Smooth muscle cell (in vitro differentiated cells): ENCODE measurements at regions not wholly inside any gene's neighbourhood (a gene's known extent, or its start where the extent isn't known, plus 50 kb on each side); places are given as distances from the start of the nearest gene placed in this dataset.
"Not testable (repeated sequence)": the region's sequence is repeated elsewhere in the genome, so short reads cannot be mapped to it uniquely, and the experiment has no call there.

ENCODE experiments used
- DNase-seq: peaks from one replicate; lab custom pipeline; 2025; ENCODE audit not compliant: unreplicated experiment; lab: John Stamatoyannopoulos, UW
- H2AFZ ChIP-seq: fragments of 200-600 bp; sonication (generic); 2 replicates; pipeline ENCODE4 v1.6.0; 2016; ENCODE audit warnings: antibody characterized with exemption, low read depth, mild to moderate bottlenecking
- H3F3A ChIP-seq: fragments of 200-600 bp; sonication (generic); 2 replicates; pipeline ENCODE4 v1.6.0; 2017; ENCODE audit warnings: antibody characterized with exemption, low read depth
- H3K27ac ChIP-seq: fragments of 200-600 bp; sonication (generic); 2 replicates; pipeline ENCODE4 v1.5.1; 2016; ENCODE audit warnings: low read depth, mild to moderate bottlenecking
- H3K27me3 ChIP-seq: fragments of 200-600 bp; sonication (generic); 2 replicates; pipeline ENCODE4 v1.6.1; 2016; ENCODE audit warnings: low read depth, mild to moderate bottlenecking
- H3K36me3 ChIP-seq: fragments of 200-600 bp; sonication (generic); 2 replicates; pipeline ENCODE4 v1.5.1; 2016; ENCODE audit warnings: low read depth
- H3K4me1 ChIP-seq: fragments of 200-600 bp; sonication (generic); 2 replicates; pipeline ENCODE4 v1.5.1; 2016; ENCODE audit warnings: low read depth
- H3K4me2 ChIP-seq: fragments of 200-600 bp; sonication (generic); 2 replicates; pipeline ENCODE4 v1.6.0; 2016; ENCODE audit warnings: mild to moderate bottlenecking
- H3K4me3 ChIP-seq: fragments of 200-600 bp; sonication (generic); 2 replicates; pipeline ENCODE4 v1.5.1; 2016; ENCODE audit warnings: mild to moderate bottlenecking
- H3K79me2 ChIP-seq: fragments of 200-600 bp; sonication (generic); 2 replicates; pipeline ENCODE4 v1.6.0; 2016; ENCODE audit warnings: low read depth, mild to moderate bottlenecking
- H3K9ac ChIP-seq: fragments of 200-600 bp; sonication (generic); 2 replicates; pipeline ENCODE4 v1.6.0; 2016; ENCODE audit warnings: low read depth
- H3K9me3 ChIP-seq: fragments of 200-600 bp; sonication (generic); replicated peaks from 2 replicates; pipeline ENCODE4 v1.5.1; 2016; ENCODE audit warnings: low read depth
- H4K20me1 ChIP-seq: fragments of 200-600 bp; sonication (generic); 2 replicates; pipeline ENCODE4 v1.6.0; 2016; ENCODE audit warnings: low read depth
- CTCF ChIP-seq: fragments of 200-600 bp; sonication (generic); IDR thresholded peaks from 2 replicates; pipeline ENCODE4 v1.5.1; 2017; ENCODE audit warnings: borderline replicate concordance, mild to moderate bottlenecking, antibody characterized with exemption; ENCODE audit not compliant: insufficient read depth, poor library complexity, severe bottlenecking
- WGBS: methylation state at CpG from one replicate; pipeline ENCODE4 v1.1.7; 2016; ENCODE audit warnings: low lambda C conversion rate; 5-methylcytosine and 5-hydroxymethylcytosine counted together

DNA sequence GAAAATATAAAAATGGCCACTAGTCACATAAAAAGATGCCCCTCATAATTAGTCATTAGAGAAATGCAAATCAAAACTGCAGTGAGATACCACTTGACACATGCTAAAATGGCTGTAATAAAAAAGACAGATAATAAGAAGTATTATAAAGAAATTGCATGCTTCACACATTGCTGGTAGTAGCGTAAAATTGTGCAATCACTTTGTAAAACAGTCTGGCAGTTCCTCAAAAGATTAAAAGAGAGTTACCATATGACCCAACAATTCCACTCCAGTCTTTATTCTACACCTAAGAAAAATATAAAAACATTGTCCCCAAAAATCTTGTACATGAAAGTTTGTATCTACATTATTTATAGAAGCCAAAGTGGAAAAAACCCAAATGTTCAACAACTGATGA is 170.6 kb upstream of the FIGN start:
- Histone ChIP-seq H3K4me2 (no peak overlapping the region), H3K27ac (no peak overlapping the region), H3K79me2 (no peaks in the 10 kb centered on the region), H3K9ac (no peak overlapping the region), H3K27me3 (no peaks in the 10 kb centered on the region), H3K4me1 (no peaks in the 10 kb centered on the region), H3K36me3 (no peaks in the 10 kb centered on the region), H3K4me3 (no peak overlapping the region), H4K20me1 (no peaks in the 10 kb centered on the region), H3K9me3 (no peaks in the 10 kb centered on the region), H3F3A (no peaks in the 10 kb centered on the region), H2AFZ (no peak overlapping the region)
- DNase-seq = no peak
- WGBS = 77% methylated on average over 1 of the region's 1 CpG
- no peak for TF ChIP-seq CTCF

- H3K9ac ChIP-seq = no peak overlapping the region
- no peak overlapping the region for H3K4me2 ChIP-seq
Measured at GRCh38 chr2:163897799-163898198, 162.0 kb upstream of the FIGN start.

DNA sequence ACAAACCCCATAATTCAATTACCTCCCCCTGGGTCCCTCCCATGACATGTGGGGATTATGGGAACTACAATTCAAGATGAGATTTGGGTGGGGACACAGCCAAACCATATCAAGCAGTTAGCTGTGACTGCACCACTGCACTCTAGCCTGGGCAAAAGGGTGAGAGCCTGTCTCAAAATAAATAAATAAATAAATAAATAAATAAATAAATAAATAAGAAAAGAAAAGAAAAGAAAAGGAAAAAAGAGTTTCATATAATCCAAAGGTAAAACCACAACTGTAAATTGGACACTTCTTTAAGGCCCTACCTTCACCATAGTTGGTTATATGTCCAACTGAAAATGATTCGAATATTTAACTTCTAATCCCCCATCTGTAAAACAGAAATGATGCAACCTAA is 157.6 kb upstream of the FIGN start:
- not testable (repeated sequence) for H2AFZ ChIP-seq, H3K4me1 ChIP-seq, H3K36me3 ChIP-seq, H3K9ac ChIP-seq, H3K27ac ChIP-seq, H3K27me3 ChIP-seq, H3K9me3 ChIP-seq, H3K4me2 ChIP-seq, H3F3A ChIP-seq, H4K20me1 ChIP-seq, DNase-seq, H3K79me2 ChIP-seq, H3K4me3 ChIP-seq
- 0% methylated on average over 1 of the region's 1 CpG for WGBS

More at GRCh38 chr2:163897799-163898198, 162.0 kb upstream of the FIGN start:
- Histone ChIP-seq H3K27ac (no peak overlapping the region), H3K79me2 (no peaks in the 10 kb centered on the region), H3K4me3 (no peak overlapping the region), H3K4me1 (no peaks in the 10 kb centered on the region), H3F3A (no peaks in the 10 kb centered on the region), H2AFZ (no peak overlapping the region), H3K27me3 (no peaks in the 10 kb centered on the region), H3K36me3 (no peaks in the 10 kb centered on the region), H3K9me3 (no peaks in the 10 kb centered on the region), H4K20me1 (no peaks in the 10 kb centered on the region)
- TF ChIP-seq CTCF = no peak
- no peak for DNase-seq
- 90% methylated on average over 2 of the region's 2 CpGs for WGBS

DNA sequence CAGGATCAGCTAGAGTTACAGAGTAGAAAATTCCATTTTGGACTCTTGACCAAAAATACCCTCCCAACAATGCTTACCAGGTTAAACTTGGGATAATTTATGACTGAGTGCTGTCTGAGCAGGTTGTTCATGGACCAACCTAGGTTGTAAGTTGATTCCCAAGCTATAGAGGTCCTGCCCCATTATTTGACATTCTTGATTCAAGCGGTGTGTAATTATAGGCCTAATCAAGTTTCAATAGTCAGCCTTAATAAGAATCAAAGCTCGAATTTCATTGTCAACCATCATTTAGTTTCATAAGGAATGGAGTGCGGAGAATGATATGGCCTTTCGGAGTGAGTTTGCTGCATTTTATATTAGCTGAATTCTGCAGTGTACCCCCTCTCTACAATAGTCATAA is 152.8 kb upstream of the FIGN start:
- no peaks in the 10 kb centered on the region for H3K79me2 ChIP-seq
- H3K9me3 ChIP-seq = no peaks in the 10 kb centered on the region
- H3K4me2 ChIP-seq = no peak overlapping the region
- H3K27ac ChIP-seq = no peak overlapping the region
- H4K20me1 ChIP-seq = no peaks in the 10 kb centered on the region
- no peaks in the 10 kb centered on the region for H3F3A ChIP-seq
- no peak for DNase-seq
- no peaks in the 10 kb centered on the region for H3K27me3 ChIP-seq
- no peak overlapping the region for H3K4me3 ChIP-seq
- H2AFZ ChIP-seq = no peak overlapping the region
- 85% methylated on average over 4 of the region's 4 CpGs for WGBS
- no peak overlapping the region for H3K9ac ChIP-seq
- no peaks in the 10 kb centered on the region for H3K4me1 ChIP-seq
- no peak for TF ChIP-seq CTCF
- H3K36me3 ChIP-seq = no peaks in the 10 kb centered on the region
